K562 (cell line): ENCODE measurements at regions not wholly inside any gene's neighbourhood (a gene's known extent, or its start where the extent isn't known, plus 50 kb on each side); places are given as distances from the start of the nearest gene placed in this dataset.

Experiments
- ATAC-seq: fragments of 200-7000 bp; cut with Tn5 transposase; 3 replicates; pipeline ENCODE4 v1.9.1; 2020; ENCODE audit warnings: moderate library complexity
- BruUV-seq: library from RNA; stranded (reverse); fragments of 400-500 nt; replicated peaks from 2 replicates; lab custom pipeline; 2021; lab: Mats Ljungman, UMichigan
- CTCF ChIA-PET: fragments of 300-600 bp; formaldehyde crosslinking; extraction: SDS; loops from one replicate; lab custom pipeline; 2021; ENCODE audit warnings: low intra/inter-chr PET ratio; lab: Yijun Ruan, JAX
- POLR2A ChIA-PET: fragments of 300-600, 350-650 bp; sonication (Branson Sonifier 250); formaldehyde crosslinking; extraction: SDS; loops from one replicate; lab custom pipeline; 2021; ENCODE audit warnings: antibody characterized with exemption, inconsistent platforms; lab: Yijun Ruan, JAX
- DNase-seq, 4 experiments: peaks; one replicate each; pipeline versions ENCODE4 v3.0.0 to v3.0.0-alpha.2; 2011 to 2018; ENCODE audit warnings: low spot score in 3 of 4, mixed read lengths in 3 of 4; ENCODE audit errors: extremely low read depth in 1 of 4
- FAIRE-seq: peaks from 2 replicates; lab custom pipeline; 2011; peaks lifted over from hg19 to GRCh38; lab: Jason Lieb, UNC
- H2AFZ ChIP-seq: 2 replicates; pipeline ENCODE4 v1.6.0; 2011; ENCODE audit warnings: low read depth, low read length, control low read depth, inconsistent platforms
- H3K27ac ChIP-seq: fragments of 200-600 bp; 3 replicates; pipeline ENCODE4 v1.8.0; 2011; ENCODE audit warnings: low read depth, mild to moderate bottlenecking, control low read depth, inconsistent platforms, low read length, moderate library complexity, mixed read lengths; ENCODE audit errors: extremely low read depth
- H3K27me3 ChIP-seq, 2 experiments: fragments of 300-600 bp in 1 of 2; 2 replicates in 1 of 2; 3 replicates in 1 of 2; pipeline versions ENCODE4 v1.6.0 to v1.8.0; 2011; ENCODE audit warnings: inconsistent platforms in 2 of 2, low read length in 2 of 2, mild to moderate bottlenecking in 1 of 2, mixed read lengths in 1 of 2, moderate library complexity in 1 of 2; ENCODE audit not compliant: control insufficient read depth in 2 of 2, insufficient read depth in 2 of 2
- H3K36me3 ChIP-seq: fragments of 300-600 bp; 3 replicates; pipeline ENCODE4 v1.8.0; 2011; ENCODE audit warnings: mild to moderate bottlenecking, low read length, inconsistent platforms; ENCODE audit not compliant: control insufficient read depth, insufficient read depth
- H3K4me1 ChIP-seq, 2 experiments: fragments of 200-600 bp in 1 of 2; replicated peaks in 1 of 2; 2 replicates in 1 of 2; 3 replicates in 1 of 2; pipeline versions ENCODE4 v1.5.1 to v1.8.0; 2011; ENCODE audit warnings: inconsistent platforms in 2 of 2, low read length in 2 of 2, mild to moderate bottlenecking in 1 of 2, mixed read lengths in 1 of 2, moderate library complexity in 1 of 2; ENCODE audit not compliant: control insufficient read depth in 2 of 2, insufficient read depth in 2 of 2
- H3K4me2 ChIP-seq: 2 replicates; pipeline ENCODE4 v1.6.1; 2011; ENCODE audit warnings: low read length, control low read depth, inconsistent platforms, mixed read lengths; ENCODE audit not compliant: insufficient read depth
- H3K4me3 ChIP-seq: fragments of 200-600 bp; sonication (generic), shearing (Covaris generic); 2 replicates; pipeline ENCODE4 v1.5.1; 2016; ENCODE audit warnings: control low read depth, inconsistent platforms
- H3K79me2 ChIP-seq: fragments of 200-600 bp; 3 replicates; pipeline ENCODE4 v1.8.0; 2011; ENCODE audit warnings: low read length, inconsistent platforms; ENCODE audit not compliant: control insufficient read depth, insufficient read depth
- H3K9ac ChIP-seq, 2 experiments: 2 replicates each; pipeline versions ENCODE4 v1.6.0 to v1.6.1; 2011; ENCODE audit warnings: low read depth in 2 of 2, low read length in 2 of 2, control low read depth in 1 of 2, inconsistent platforms in 1 of 2, mild to moderate bottlenecking in 1 of 2, mixed read lengths in 1 of 2; ENCODE audit not compliant: insufficient read depth in 1 of 2
- H3K9me1 ChIP-seq: one replicate; pipeline ENCODE4 v1.6.0; 2011; ENCODE audit warnings: inconsistent platforms, mild to moderate bottlenecking, low read length, moderate library complexity; ENCODE audit not compliant: control insufficient read depth, insufficient read depth
- H3K9me3 ChIP-seq: replicated peaks from 2 replicates; pipeline ENCODE4 v1.5.1; 2011; ENCODE audit warnings: low read depth, low read length, inconsistent platforms; ENCODE audit not compliant: control insufficient read depth, insufficient read depth
- H4K20me1 ChIP-seq: replicated peaks from 2 replicates; pipeline ENCODE4 v1.6.1; 2011; ENCODE audit warnings: low read length, inconsistent platforms, mixed read lengths; ENCODE audit not compliant: control insufficient read depth, insufficient read depth
- SMARCA4 ChIP-seq: fragments of 450-650 bp; IDR thresholded peaks from 2 replicates; pipeline ENCODE4 v1.6.1; 2016
- ZFP36 ChIP-seq: fragments of 150-350 bp; IDR thresholded peaks from 2 replicates; pipeline ENCODE4 v1.6.1; 2018; ENCODE audit warnings: low read length, low read depth; ENCODE audit not compliant: partially characterized antibody
- WGBS: fragments of 100-300 bp; shearing (Covaris generic); methylation state at CpG from one replicate; pipeline ENCODE4 v1.1.6; 2016; ENCODE audit warnings: low coverage, mixed read lengths; ENCODE audit not compliant: insufficient coverage; ENCODE audit errors: missing lambda C conversion rate; 5-methylcytosine and 5-hydroxymethylcytosine counted together
- in situ Hi-C: fragments of 300-500 bp; cut with MboI; formaldehyde crosslinking; loops from 4 replicates; pipeline ENCODE4 v1.15.0; 2018; ENCODE audit warnings: inconsistent platforms, mixed read lengths
- intact Hi-C: fragments of 100-400 bp; cut with micrococcal nuclease; formaldehyde crosslinking; loops from 2 replicates; pipeline ENCODE4 v1.14.2; 2022

GRCh38 chr11:69870766-69871165, 51.5 kb upstream of the FGF3 start:
- POLR2A ChIA-PET, result no interaction called here
- CTCF ChIA-PET, result no interaction called here
- in situ Hi-C loops, result no loop called here
- H3K9me1 ChIP-seq, result peaks cover 3% of the 10 kb centered on the region
- H3K27ac ChIP-seq, result no peak overlapping the region
- no peak for FAIRE-seq
- peaks cover 0 to 10% of the 10 kb centered on the region in 2 experiments; a peak in 2 of 5 replicates for H3K4me1 ChIP-seq
- 2% methylated on average over 3 of the region's 3 CpGs for WGBS
- no peak for DNase-seq
- no TSS peak for BruUV-seq
- H3K9ac ChIP-seq, result no peak overlapping the region
- H3K9me3 ChIP-seq, result no peaks in the 10 kb centered on the region
- peaks cover 20% of the 10 kb centered on the region for H4K20me1 ChIP-seq
- no peak for TF ChIP-seq ZFP36
- TF ChIP-seq, all 486 proteins: peak for 0
- Histone ChIP-seq H3K27me3 (peaks cover 36 to 67% of the 10 kb centered on the region in 2 experiments), H3K4me2 (no peak overlapping the region), H3K79me2 (no peaks in the 10 kb centered on the region), H2AFZ (no peak overlapping the region), H3K4me3 (no peak overlapping the region), H3K36me3 (no peaks in the 10 kb centered on the region)
- no peak for ATAC-seq
- intact Hi-C loops, result no loop called here

- Histone ChIP-seq H3K27ac (no peak overlapping the region), H3K4me3 (no peak overlapping the region), H3K9me1 (peaks cover 3% of the 10 kb centered on the region), H4K20me1 (peaks cover 11% of the 10 kb centered on the region), H3K79me2 (no peaks in the 10 kb centered on the region), H3K4me2 (no peak overlapping the region), H3K36me3 (no peaks in the 10 kb centered on the region), H3K27me3 (peaks cover 33 to 63% of the 10 kb centered on the region in 2 experiments), H3K9ac (no peak overlapping the region), H3K9me3 (no peaks in the 10 kb centered on the region), H2AFZ (no peak overlapping the region), H3K4me1 (peaks cover 0 to 3% of the 10 kb centered on the region in 2 experiments; a peak in 2 of 5 replicates)
- no peak for TF ChIP-seq SMARCA4
- WGBS, result 5% methylated on average over 15 of the region's 15 CpGs
- intact Hi-C loops (no loop called here), in situ Hi-C loops (no loop called here)
- FAIRE-seq (no peak), ATAC-seq (no peak), DNase-seq (no peak)
- POLR2A ChIA-PET, result interaction anchor here (1.1 kb wide), 1 partner anchor 16 kb away, joined by 3 read pairs; no protein-coding TSS in a partner anchor
- CTCF ChIA-PET, result no interaction called here
- no TSS peak for BruUV-seq
These were observed 54.2 kb upstream of the FGF3 start for GRCh38 chr11:69873166-69874077.
